Kidney capillary endothelial cell (primary cell): ENCODE measurements at regions not wholly inside any gene's neighbourhood (a gene's known extent, or its start where the extent isn't known, plus 50 kb on each side); places are given as distances from the start of the nearest gene placed in this dataset.
"Not testable (repeated sequence)": the region's sequence is repeated elsewhere in the genome, so short reads cannot be mapped to it uniquely, and the experiment has no call there.

Source experiments
- DNase-seq: peaks from one replicate; pipeline ENCODE4 v3.0.0-alpha.2; 2018; ENCODE audit warnings: low spot score

- DNase-seq: no peak
Measured at GRCh38 chr6:12546410-12547002, 170.1 kb upstream of the PHACTR1 start.

- no peak for DNase-seq
Measured at GRCh38 chr6:12548526-12548925, 168.0 kb upstream of the PHACTR1 start.

- DNase-seq: not testable (repeated sequence)
Measured at GRCh38 chr6:12549445-12549844, 167.1 kb upstream of the PHACTR1 start.

- DNase-seq: not testable (repeated sequence)
Measured at GRCh38 chr6:12554820-12555219, 161.7 kb upstream of the PHACTR1 start.

GRCh38 chr6:12555267-12555666, 161.3 kb upstream of the PHACTR1 start:
- no peak for DNase-seq

GRCh38 chr6:12555781-12556180, 160.8 kb upstream of the PHACTR1 start:
- DNase-seq: no peak

DNA sequence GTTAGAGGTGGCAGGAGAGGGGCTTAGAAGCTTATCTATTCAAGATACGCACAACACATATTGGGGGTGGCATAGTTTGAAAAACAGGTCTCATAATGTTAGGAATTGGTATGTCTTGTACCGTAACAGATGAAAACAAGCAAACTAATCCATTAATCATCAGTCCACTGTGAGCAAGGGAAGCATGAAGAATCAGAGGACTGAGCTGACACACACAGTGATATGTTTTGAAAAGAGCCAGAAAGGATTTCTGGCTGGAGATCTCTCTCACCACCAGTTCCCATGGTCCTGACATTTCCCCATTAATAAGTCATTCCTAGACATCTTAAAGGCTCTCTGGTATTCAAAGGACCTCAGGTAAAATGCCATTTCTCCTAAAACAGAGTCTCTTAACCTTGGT, 158.8 kb upstream of the PHACTR1 start:
- no peak for DNase-seq

- no peak for DNase-seq
Measured at GRCh38 chr6:12560315-12560714, 156.3 kb upstream of the PHACTR1 start.

- DNase-seq: no peak
Measured at GRCh38 chr6:12566618-12567123, 149.9 kb upstream of the PHACTR1 start.

GRCh38 chr6:12567682-12568081, 148.9 kb upstream of the PHACTR1 start:
- no peak for DNase-seq

- DNase-seq: no peak
Measured at GRCh38 chr6:12569646-12570045, 146.9 kb upstream of the PHACTR1 start.

DNA sequence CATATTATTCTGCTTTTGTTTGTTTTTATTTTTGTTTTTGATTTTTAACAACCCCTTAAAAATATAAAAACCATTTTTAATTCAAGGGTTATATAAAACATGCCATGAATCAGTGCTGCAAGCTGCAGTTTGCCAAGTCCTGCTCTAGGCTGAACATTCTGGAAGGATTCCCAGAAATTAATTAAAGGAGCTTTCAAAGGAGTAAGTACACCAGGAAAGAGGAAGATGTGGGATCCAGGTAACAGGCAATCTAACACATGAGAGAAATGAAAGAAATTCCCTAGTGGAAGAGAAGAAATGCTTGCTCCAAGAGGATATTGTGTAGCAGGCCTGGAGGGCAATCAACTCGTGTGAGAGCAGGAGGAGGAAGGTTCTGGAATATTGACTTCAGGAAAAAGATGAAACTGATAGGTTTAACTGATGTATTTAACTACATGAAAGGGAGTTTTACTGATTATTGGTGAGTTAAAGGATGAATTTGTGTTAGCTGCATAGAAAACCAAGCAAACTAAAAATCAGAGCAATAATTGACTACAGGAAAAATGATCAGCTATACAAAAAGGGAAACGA, 146.0 kb upstream of the PHACTR1 start:
- DNase-seq: no peak

GRCh38 chr6:12572896-12573827, 143.4 kb upstream of the PHACTR1 start:
- DNase-seq: peak; percentile 95

DNA sequence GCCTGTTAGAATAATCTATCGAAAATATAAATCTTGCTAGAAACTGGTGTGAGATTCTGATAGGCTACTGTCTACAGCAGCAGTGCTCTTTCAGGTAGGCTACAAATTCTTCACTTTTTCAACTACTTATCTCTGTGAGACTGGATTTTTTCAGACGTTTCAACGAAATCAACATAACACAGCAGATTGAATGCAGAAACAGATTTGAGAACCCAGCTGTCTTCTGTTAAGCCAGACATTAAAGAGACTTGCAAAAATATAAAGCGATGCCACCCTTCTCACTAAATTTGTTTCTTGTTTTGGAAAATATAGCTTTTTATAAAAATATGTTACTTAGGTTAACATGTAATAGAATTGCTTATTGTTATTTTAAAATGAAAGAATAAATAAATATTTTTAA, 140.6 kb upstream of the PHACTR1 start:
- DNase-seq: no peak

DNA sequence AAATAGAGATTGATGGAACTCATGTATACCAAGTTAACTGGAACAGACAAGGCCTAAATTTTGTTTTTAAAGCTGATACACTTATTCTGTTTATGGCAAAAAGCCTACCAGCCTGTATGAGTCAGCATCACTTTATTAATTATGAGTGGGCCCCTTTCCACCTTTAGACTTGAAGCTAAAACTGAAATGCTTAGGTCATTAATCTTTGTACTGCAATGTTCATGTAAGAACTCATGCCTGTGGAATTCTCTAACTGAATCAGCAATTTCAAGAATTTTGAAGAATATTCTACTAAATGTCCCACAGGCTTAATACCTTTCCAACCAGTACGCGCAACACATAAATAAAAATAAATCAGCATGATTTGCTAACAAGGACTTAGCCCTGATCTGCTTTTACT, 140.2 kb upstream of the PHACTR1 start:
- peak; percentile 83 for DNase-seq

GRCh38 chr6:12577124-12577850, 139.3 kb upstream of the PHACTR1 start:
- DNase-seq: no peak

DNA sequence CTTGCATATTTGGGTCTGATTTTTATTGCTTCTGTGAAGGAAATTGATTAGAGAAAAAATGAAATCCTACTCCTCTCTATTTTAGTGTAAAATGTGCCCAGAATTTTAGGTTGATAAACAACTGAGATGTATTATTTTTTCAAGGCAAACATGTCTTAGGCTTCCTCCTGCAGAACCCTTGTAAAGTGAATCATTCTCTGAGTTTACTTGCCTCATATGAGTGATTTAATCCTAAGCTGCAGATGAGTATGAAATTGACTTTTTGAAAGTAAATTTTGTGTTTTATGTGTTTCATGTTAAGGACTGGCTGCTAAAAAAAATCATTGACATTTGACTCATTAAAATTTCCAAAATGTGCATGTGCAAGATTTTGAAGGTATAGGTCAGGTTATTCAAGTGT, 138.5 kb upstream of the PHACTR1 start:
- DNase-seq: no peak

GRCh38 chr6:12578751-12579150, 137.8 kb upstream of the PHACTR1 start:
- DNase-seq: no peak

DNA sequence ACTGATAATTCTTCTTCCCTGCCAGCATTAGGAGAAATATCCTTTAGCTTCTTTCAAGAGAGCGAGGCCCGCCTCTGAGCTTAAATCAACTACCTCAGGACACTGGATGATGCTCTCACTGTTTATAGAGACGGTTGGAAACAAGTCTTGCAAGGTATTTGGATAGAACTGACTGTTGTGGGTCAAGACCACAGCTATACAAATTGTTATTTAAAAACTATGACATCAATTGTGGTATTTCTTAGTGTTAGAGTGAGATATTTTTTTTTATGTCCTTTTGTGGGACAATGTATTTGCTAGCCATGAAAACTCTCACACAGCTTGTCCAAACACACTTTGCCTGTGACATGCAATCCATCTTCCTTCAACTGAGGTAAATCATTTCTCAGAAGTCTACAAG, 136.3 kb upstream of the PHACTR1 start:
- DNase-seq: no peak

DNA sequence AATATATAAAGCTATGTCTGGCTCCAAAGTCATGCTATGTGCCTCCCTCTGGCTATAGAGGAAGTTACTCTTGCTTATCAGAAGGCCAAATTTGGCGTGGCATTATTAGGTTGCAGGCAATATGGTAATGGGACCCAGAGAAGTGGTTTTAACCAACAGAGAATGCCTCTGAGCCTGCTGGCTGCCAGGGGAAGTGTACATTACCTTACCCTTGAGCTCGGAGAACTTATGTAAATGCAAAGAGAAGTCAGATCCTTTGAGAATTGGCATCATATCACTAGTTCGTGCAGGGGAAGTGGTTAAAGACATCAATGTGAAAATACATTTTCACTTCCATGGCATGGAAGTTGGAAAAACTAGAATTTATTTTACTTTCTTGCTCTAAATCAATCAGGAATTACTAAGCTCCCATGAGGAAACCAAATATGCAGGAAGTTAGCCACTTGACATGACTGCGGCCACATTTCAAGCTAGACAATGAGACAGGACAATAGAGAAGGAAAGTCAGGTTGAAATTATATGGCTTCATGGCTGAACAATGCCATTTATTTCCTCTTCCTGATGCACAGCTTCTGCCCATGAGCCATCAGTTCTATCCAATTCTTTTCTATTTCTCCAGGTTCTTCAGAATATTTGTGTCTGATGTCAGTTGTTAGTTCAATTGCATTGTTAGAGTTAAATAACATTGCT, 134.0 kb upstream of the PHACTR1 start:
- DNase-seq: peak; percentile 93

- peak; percentile 98 for DNase-seq
Measured at GRCh38 chr6:12584631-12585405, 131.7 kb upstream of the PHACTR1 start.
